ENCODE measurements at regions not wholly inside any gene's neighbourhood (a gene's known extent, or its start where the extent isn't known, plus 50 kb on each side); places are given as distances from the start of the nearest gene placed in this dataset.
A peak's percentile ranks its signal among the peaks of the same experiment; 100 is the strongest.
"Not testable (repeated sequence)": the region's sequence is repeated elsewhere in the genome, so short reads cannot be mapped to it uniquely, and the experiment has no call there.

- DNase-seq: peak; percentile 35
Observed at GRCh38 chr1:121443001-121443540, 258.3 kb downstream of the SRGAP2C start.

DNA sequence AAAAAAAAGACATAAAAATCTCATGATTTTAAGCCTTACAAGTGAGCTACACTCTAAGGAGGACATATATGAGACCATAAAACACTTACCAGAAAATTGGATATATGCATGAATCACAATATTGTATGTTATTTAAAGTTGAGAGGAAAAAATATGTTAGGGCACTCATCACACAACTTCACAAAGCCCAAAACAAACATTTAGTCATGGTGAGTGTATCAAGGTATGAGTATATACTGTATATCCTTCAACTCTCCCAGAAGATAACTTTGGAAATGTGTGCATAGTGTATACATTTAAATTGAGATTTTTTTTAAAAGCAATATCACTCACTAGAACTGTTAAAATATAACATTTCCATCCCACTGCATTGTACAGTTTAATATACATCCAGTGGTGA is 259.3 kb downstream of the SRGAP2C start:
- DNase-seq: no peak

DNA sequence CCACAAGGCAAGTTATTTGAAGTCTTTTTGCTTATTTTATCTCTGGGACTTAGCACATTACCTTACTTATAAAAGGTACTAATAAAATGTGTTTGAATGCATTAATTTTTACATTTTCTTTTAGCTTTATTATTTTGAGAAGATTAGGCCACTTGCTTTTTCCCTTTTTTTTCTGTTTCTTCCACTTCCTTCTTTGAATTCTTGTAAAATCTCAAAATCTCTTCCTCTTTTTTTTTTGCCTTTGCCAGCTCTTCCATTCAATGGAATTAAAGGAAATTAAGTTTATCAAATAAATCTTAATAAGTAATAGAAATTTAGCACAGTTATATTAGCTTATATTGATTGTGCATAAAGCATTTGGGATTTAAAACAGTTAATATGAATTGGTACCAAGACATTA is 260.9 kb downstream of the SRGAP2C start:
- peak; percentile 48 for DNase-seq

GRCh38 chr1:121447280-121447923 is 262.6 kb downstream of the SRGAP2C start:
- not testable (repeated sequence) for DNase-seq

- DNase-seq: not testable (repeated sequence)
Observed at GRCh38 chr1:121448064-121448463, 263.3 kb downstream of the SRGAP2C start.

GRCh38 chr1:121448851-121449250 is 264.1 kb downstream of the SRGAP2C start:
- no peak for DNase-seq

- DNase-seq: no peak
Observed at GRCh38 chr1:121452484-121452883, 267.7 kb downstream of the SRGAP2C start.

DNA sequence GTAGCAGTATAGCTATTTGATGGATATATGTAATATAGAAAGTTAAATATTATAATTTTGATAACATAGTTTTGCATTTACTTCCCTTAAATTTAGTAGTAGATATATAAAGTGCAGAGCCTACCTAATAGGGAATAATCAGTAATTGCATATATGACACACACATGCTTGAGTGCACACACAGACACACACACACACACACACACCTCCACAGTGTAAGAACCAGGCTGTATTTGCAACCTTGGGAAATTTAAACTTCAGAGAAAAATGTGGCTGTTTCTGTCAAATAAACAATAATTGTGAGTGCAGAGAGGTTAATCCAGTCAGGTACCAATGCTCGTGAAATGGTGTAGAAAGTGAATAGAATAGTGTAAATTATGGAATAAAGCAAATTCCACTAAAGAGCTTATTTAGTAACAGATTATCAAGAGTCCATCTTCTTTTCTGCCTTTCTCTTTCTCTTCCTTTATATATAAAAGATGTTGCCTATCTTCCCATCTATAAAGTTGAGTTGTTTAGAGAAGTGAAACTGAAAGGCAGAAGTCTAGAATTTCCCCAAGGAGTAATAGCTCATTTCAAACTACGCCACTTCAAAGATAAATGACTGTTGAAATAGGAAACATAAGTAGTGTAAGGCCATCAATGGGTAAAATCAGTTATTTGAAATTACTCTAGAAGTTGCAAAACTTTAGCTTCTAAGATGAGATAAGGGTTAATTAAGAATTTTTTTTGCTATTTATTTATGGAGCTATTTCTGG is 273.7 kb downstream of the SRGAP2C start:
- peak; percentile 96 for DNase-seq

DNA sequence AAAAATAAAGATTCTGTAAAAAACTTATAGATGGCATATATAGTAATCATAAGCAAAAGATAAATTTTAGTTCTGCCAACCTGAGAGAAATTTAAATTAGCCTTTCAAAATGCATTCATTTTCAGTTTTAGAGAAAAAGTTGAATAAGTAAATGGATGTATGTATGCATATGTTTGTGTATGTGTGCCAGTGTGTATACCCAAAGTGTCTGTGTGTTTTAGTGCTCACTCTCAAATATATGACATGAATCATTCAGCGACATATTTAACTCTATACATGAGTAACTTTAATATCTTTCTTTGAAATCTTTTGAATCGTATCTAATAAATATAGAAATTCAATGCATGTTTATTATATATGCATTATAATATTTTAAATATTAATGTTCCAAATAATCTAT is 274.5 kb downstream of the SRGAP2C start:
- DNase-seq: no peak

DNA sequence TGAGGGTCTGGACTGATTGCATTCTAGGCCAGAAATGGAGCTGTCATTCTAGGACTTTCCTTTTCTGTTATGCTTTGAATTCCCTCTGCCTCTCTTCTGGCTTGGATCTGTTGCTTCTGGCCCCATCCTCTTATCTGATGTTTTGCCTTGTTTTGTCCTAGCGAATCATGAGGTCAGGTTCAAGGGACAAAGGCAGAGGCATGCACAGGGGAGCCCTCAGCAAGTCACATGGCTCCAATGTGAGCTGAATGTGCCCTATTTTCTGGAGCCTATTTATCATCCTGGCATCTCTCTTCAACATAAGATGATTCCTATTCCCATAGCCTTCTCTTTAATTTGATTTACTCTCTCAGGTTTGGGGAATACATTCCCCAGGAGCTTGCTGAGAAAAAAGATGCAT is 284.6 kb downstream of the SRGAP2C start:
- DNase-seq: not testable (repeated sequence)

- not testable (repeated sequence) for DNase-seq
Observed at GRCh38 chr1:121470401-121470800, 285.6 kb downstream of the SRGAP2C start.

GRCh38 chr1:121471523-121471922 is 286.7 kb downstream of the SRGAP2C start:
- no peak for DNase-seq

GRCh38 chr1:121472017-121472416 is 287.2 kb downstream of the SRGAP2C start:
- DNase-seq: no peak

DNA sequence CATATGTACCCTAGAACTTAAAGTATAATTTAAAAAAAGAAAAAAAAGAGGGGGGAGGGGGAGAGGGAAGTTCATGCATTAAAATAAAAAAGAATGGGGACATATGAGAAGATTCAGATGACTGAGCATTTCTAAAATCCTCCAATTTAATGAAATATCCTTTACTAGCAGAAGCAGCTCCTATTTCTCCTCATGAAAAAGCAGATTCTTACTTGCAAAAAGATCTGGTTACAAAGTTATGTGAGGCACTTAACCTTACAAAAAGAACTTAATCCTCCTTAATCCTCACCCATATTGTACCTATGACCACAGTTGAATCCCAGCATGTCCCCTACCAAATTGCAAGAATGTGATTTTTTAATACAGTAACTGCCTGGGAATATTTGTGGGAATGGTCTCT is 298.5 kb downstream of the SRGAP2C start:
- no peak for DNase-seq

GRCh38 chr1:121483961-121484424 is 299.2 kb downstream of the SRGAP2C start:
- DNase-seq: peak; percentile 62

DNA sequence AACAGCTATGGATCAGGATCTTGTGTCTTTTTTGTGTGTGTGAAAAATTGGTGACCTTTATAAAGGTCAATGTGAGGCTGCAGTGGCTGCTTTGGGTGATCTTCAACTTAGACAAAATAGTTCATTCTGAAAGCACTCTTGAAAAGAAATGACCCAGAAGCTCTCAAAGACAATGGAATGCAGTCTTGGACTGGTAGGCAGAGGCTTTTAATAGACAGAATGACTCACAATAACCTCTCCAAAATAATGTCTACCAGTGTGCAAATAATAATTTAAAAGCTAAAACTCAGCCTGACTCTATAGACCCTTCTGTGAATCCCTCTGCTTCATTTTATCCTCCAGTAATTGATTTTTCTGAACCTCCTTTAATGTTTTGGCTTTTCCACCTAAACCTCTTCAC is 310.0 kb downstream of the SRGAP2C start:
- not testable (repeated sequence) for DNase-seq

DNA sequence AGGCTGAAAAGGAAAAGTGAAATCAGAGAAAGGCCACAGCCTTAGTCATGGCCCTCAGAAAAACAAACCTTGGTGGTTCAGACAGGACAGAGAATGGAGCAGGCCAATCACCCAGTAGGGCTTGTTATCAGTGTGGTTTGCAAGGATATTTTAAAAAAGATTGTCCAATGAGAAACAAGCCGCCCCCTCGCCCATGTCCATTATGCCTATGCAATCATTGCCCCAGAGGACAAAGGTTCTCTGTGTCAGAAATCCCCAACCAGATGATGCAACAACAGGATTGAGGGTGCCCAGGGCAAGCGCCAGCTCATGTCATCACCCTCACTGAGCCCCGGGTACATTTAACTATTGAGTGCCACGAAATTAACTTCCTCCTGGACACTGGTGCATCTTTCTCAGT is 326.7 kb downstream of the SRGAP2C start:
- peak; percentile 97 for DNase-seq

DNA sequence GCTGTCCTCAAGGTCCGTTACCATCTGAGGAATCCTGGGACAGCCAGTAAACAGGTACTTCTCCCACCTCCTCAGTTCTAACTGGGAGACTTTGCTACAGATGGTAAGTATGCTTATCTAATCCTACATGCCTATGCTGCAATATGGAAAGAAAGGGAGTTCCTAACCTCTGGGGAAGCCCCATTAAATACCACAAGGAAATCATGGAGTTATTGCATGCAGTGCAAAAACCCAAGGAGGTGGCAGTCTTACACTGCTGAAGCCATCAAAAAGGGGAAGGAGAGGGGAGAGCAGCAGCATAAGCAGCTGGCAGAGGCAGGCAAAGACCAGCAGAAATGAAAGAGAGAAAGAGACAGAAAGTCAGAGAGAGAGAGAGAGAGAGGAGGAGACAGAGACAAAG is 327.1 kb downstream of the SRGAP2C start:
- peak; percentile 85 for DNase-seq

GRCh38 chr1:121515235-121515634 is 330.5 kb downstream of the SRGAP2C start:
- DNase-seq: no peak

- DNase-seq: peak; percentile 87
Observed at GRCh38 chr1:121516234-121516967, 331.6 kb downstream of the SRGAP2C start.

- DNase-seq: peak; percentile 7
Observed at GRCh38 chr1:121517586-121518230, 332.9 kb downstream of the SRGAP2C start.

DNA sequence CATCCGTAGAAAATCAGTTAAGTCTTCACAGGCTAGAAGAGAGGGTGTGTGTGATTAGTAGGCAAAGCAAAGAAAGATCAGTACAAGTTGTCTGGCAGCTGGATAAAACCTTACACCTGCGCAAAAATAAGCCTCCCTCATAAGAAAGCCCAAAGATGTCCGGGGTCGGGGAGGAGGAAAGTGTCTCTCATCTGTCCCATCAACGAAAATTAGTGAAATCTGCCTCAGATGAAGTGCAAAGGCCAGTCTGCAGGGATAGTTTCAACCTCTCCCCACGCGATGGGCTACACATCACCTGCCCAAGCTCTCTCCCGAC is 333.9 kb downstream of the SRGAP2C start:
- no peak for DNase-seq
